Astrocyte (in vitro differentiated cells and primary cell): ENCODE measurements at regions not wholly inside any gene's neighbourhood (a gene's known extent, or its start where the extent isn't known, plus 50 kb on each side); places are given as distances from the start of the nearest gene placed in this dataset.

Source experiments
- DNase-seq: peaks from one replicate; pipeline ENCODE4 v3.0.0-alpha.2; 2010; ENCODE audit warnings: low read depth
- FAIRE-seq: peaks from 2 replicates; lab custom pipeline; 2011; peaks lifted over from hg19 to GRCh38; lab: Jason Lieb, UNC
- H2AFZ ChIP-seq: 2 replicates; pipeline ENCODE4 v1.6.0; 2012; ENCODE audit warnings: low read depth, low read length, inconsistent platforms
- H3K27ac ChIP-seq: 2 replicates; pipeline ENCODE4 v1.5.1; 2011; ENCODE audit warnings: low read depth, low read length, inconsistent platforms
- H3K27me3 ChIP-seq: 2 replicates; pipeline ENCODE4 v1.6.0; 2011; ENCODE audit warnings: low read length, inconsistent platforms; ENCODE audit not compliant: insufficient read depth
- H3K36me3 ChIP-seq: 2 replicates; pipeline ENCODE4 v1.5.1; 2011; ENCODE audit warnings: low read length, inconsistent platforms; ENCODE audit not compliant: insufficient read depth
- H3K4me1 ChIP-seq: 2 replicates; pipeline ENCODE4 v1.5.1; 2011; ENCODE audit warnings: low read length, inconsistent platforms; ENCODE audit not compliant: insufficient read depth
- H3K4me2 ChIP-seq: 2 replicates; pipeline ENCODE4 v1.6.0; 2012; ENCODE audit warnings: low read length, inconsistent platforms
- H3K4me3 ChIP-seq: 2 replicates; pipeline ENCODE4 v1.5.1; 2011; ENCODE audit warnings: low read depth, mild to moderate bottlenecking, low read length, inconsistent platforms; ENCODE audit not compliant: insufficient read depth
- H3K79me2 ChIP-seq: 2 replicates; pipeline ENCODE4 v1.6.0; 2012; ENCODE audit warnings: mild to moderate bottlenecking, low read length, inconsistent platforms; ENCODE audit not compliant: insufficient read depth
- H3K9ac ChIP-seq: 2 replicates; pipeline ENCODE4 v1.6.0; 2012; ENCODE audit warnings: mild to moderate bottlenecking, low read length, inconsistent platforms
- H3K9me3 ChIP-seq: 2 replicates; pipeline ENCODE4 v1.5.1; 2012; ENCODE audit warnings: low read depth, mild to moderate bottlenecking, low read length, inconsistent platforms; ENCODE audit not compliant: insufficient read depth
- H4K20me1 ChIP-seq: 2 replicates; pipeline ENCODE4 v1.6.0; 2012; ENCODE audit warnings: low read length, inconsistent platforms; ENCODE audit not compliant: insufficient read depth
- H3K27ac Mint-ChIP-seq: one replicate; pipeline ENCODE4 v1.8.0; 2021; ENCODE audit warnings: mild to moderate bottlenecking, mixed read lengths; ENCODE audit not compliant: unreplicated experiment
- H3K27me3 Mint-ChIP-seq: one replicate; pipeline ENCODE4 v1.8.0; 2021; ENCODE audit warnings: low read depth, mixed read lengths; ENCODE audit not compliant: unreplicated experiment
- H3K36me3 Mint-ChIP-seq: one replicate; pipeline ENCODE4 v1.8.0; 2021; ENCODE audit warnings: low read depth, mixed read lengths; ENCODE audit not compliant: unreplicated experiment
- H3K4me1 Mint-ChIP-seq: one replicate; pipeline ENCODE4 v1.8.0; 2021; ENCODE audit warnings: low read depth, mixed read lengths; ENCODE audit not compliant: unreplicated experiment
- H3K4me3 Mint-ChIP-seq: one replicate; pipeline ENCODE4 v1.8.0; 2021; ENCODE audit warnings: mild to moderate bottlenecking, moderate library complexity, mixed read lengths; ENCODE audit not compliant: unreplicated experiment
- H3K9me3 Mint-ChIP-seq: one replicate; pipeline ENCODE4 v1.8.0; 2021; ENCODE audit warnings: mild to moderate bottlenecking, mixed read lengths; ENCODE audit not compliant: unreplicated experiment
- EZH2 ChIP-seq: IDR thresholded peaks from 2 replicates; pipeline ENCODE4 v1.6.1; 2012; ENCODE audit warnings: mild to moderate bottlenecking, low read length, inconsistent platforms; ENCODE audit not compliant: insufficient read depth
- TF ChIP-seq, protein P1 (sequence below): IDR thresholded peaks from 2 replicates; pipeline ENCODE4 v1.5.1; 2011; ENCODE audit warnings: low read depth, mild to moderate bottlenecking, inconsistent platforms, low read length, moderate library complexity; ENCODE audit not compliant: insufficient read depth

GRCh38 chr2:52082646-52083045 is 1050.7 kb upstream of the NRXN1 start:
- H3K36me3 ChIP-seq, result no peaks in the 10 kb centered on the region
- Mint-ChIP-seq H3K27me3 (no peaks in the 10 kb centered on the region), H3K4me1 (peaks cover 9% of the 10 kb centered on the region), H3K4me3 (no peak overlapping the region), H3K9me3 (no peaks in the 10 kb centered on the region), H3K27ac (no peak overlapping the region), H3K36me3 (no peaks in the 10 kb centered on the region)
- DNase-seq (no peak), FAIRE-seq (no peak)
- TF ChIP-seq, protein P1, sequence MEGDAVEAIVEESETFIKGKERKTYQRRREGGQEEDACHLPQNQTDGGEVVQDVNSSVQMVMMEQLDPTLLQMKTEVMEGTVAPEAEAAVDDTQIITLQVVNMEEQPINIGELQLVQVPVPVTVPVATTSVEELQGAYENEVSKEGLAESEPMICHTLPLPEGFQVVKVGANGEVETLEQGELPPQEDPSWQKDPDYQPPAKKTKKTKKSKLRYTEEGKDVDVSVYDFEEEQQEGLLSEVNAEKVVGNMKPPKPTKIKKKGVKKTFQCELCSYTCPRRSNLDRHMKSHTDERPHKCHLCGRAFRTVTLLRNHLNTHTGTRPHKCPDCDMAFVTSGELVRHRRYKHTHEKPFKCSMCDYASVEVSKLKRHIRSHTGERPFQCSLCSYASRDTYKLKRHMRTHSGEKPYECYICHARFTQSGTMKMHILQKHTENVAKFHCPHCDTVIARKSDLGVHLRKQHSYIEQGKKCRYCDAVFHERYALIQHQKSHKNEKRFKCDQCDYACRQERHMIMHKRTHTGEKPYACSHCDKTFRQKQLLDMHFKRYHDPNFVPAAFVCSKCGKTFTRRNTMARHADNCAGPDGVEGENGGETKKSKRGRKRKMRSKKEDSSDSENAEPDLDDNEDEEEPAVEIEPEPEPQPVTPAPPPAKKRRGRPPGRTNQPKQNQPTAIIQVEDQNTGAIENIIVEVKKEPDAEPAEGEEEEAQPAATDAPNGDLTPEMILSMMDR, result no peak
- TF ChIP-seq EZH2, result no peak
- H3K27ac ChIP-seq, result no peak overlapping the region
- H3K4me1 ChIP-seq, result no peaks in the 10 kb centered on the region
- H3K4me2 ChIP-seq, result no peak overlapping the region
- no peak overlapping the region for H2AFZ ChIP-seq
- H3K4me3 ChIP-seq, result no peak overlapping the region
- no peaks in the 10 kb centered on the region for H4K20me1 ChIP-seq
- H3K79me2 ChIP-seq, result no peaks in the 10 kb centered on the region
- no peaks in the 10 kb centered on the region for H3K9me3 ChIP-seq
- H3K27me3 ChIP-seq, result no peaks in the 10 kb centered on the region
- no peak overlapping the region for H3K9ac ChIP-seq

DNA sequence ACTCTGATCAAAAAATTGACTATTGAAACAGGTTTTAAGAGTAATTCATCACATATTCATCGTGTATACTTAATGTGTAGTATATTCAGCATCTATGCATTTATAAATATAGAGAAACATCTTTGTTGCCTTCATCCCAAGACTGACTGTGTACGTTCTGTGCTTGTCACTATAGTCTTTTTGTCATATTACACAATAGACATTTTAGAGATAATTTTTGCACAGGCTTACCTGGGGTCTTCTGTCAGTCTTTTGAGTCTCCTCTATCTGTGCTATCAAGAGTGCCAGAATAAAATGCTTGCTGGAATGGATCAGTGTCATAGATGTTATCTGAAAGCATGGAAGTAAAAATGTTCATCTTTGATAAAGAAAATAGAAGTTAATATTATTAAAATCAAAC is 1047.7 kb upstream of the NRXN1 start:
- no peak overlapping the region for H3K4me2 ChIP-seq

DNA sequence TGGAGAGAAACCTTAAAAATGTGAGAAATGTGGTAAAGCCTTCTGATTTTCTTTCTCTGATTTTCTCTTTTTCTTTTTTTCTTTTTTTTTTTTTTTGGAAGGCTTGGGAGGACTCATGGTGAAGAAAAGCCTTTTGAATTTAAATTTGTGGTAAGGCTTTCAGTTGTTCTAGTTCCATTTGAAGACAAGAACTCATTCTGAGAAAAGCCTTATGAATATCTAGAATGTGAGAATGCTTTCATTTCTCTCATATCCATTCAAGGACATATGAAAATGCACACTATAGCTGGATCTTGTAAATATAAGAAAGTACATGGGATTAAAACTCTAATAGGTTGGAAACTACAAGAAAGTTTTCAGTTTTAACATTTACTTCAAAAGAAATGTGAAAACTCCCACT is 1045.2 kb upstream of the NRXN1 start:
- TF ChIP-seq EZH2, result no peak
- TF ChIP-seq, protein P1, result no peak
- H3K27ac Mint-ChIP-seq, result no peak overlapping the region
- no peaks in the 10 kb centered on the region for H3K27me3 Mint-ChIP-seq

More for the DNA sequence above, 1047.7 kb upstream of the NRXN1 start:
- no peaks in the 10 kb centered on the region for H3K79me2 ChIP-seq
- H3K4me3 ChIP-seq, result no peak overlapping the region
- no peak for DNase-seq
- Mint-ChIP-seq H3K4me1 (peaks cover 9% of the 10 kb centered on the region), H3K27me3 (no peaks in the 10 kb centered on the region), H3K9me3 (no peaks in the 10 kb centered on the region), H3K36me3 (no peaks in the 10 kb centered on the region), H3K4me3 (no peak overlapping the region), H3K27ac (no peak overlapping the region)
- no peaks in the 10 kb centered on the region for H3K4me1 ChIP-seq
- H3K9me3 ChIP-seq, result no peaks in the 10 kb centered on the region
- no peak overlapping the region for H3K9ac ChIP-seq
- H2AFZ ChIP-seq, result no peak overlapping the region
- FAIRE-seq, result no peak
- no peak overlapping the region for H3K27ac ChIP-seq
- no peaks in the 10 kb centered on the region for H3K27me3 ChIP-seq
- no peaks in the 10 kb centered on the region for H4K20me1 ChIP-seq
- TF ChIP-seq, protein P1, result no peak
- H3K36me3 ChIP-seq, result no peaks in the 10 kb centered on the region

More for the DNA sequence above, 1045.2 kb upstream of the NRXN1 start:
- Mint-ChIP-seq H3K4me1 (no peaks in the 10 kb centered on the region), H3K9me3 (no peaks in the 10 kb centered on the region), H3K36me3 (no peaks in the 10 kb centered on the region), H3K4me3 (no peak overlapping the region)
- H3K79me2 ChIP-seq, result no peaks in the 10 kb centered on the region
- H3K36me3 ChIP-seq, result no peaks in the 10 kb centered on the region
- DNase-seq, result no peak
- H2AFZ ChIP-seq, result no peak overlapping the region
- H3K27ac ChIP-seq, result no peak overlapping the region
- no peaks in the 10 kb centered on the region for H3K9me3 ChIP-seq
- H3K4me3 ChIP-seq, result no peak overlapping the region
- no peak for FAIRE-seq
- H3K4me2 ChIP-seq, result no peak overlapping the region
- H3K9ac ChIP-seq, result no peak overlapping the region
- H3K27me3 ChIP-seq, result no peaks in the 10 kb centered on the region
- H3K4me1 ChIP-seq, result no peaks in the 10 kb centered on the region
- H4K20me1 ChIP-seq, result no peaks in the 10 kb centered on the region
